Neural cell (in vitro differentiated cells): ENCODE measurements at regions not wholly inside any gene's neighbourhood (a gene's known extent, or its start where the extent isn't known, plus 50 kb on each side); places are given as distances from the start of the nearest gene placed in this dataset.

Source experiments
- EP300 ChIP-seq: fragments of 450-650 bp; conservative IDR thresholded peaks from 2 replicates; pipeline ENCODE4 v1.6.1; 2014; ENCODE audit warnings: antibody characterized with exemption, mild to moderate bottlenecking, moderate library complexity; ENCODE audit not compliant: poor library complexity, severe bottlenecking
- EZH2 ChIP-seq: fragments of 200-600, 300-800 bp; shearing (Covaris generic), sonication (generic); IDR thresholded peaks from 2 replicates; pipeline ENCODE4 v1.6.1; 2014; ENCODE audit warnings: antibody characterized with exemption, low read length, borderline replicate concordance, mild to moderate bottlenecking; ENCODE audit not compliant: insufficient read depth, poor library complexity, severe bottlenecking
- POLR2AphosphoS5 ChIP-seq: IDR thresholded peaks from 2 replicates; pipeline ENCODE4 v1.6.1; 2012
- RAD21 ChIP-seq: fragments of 450-650 bp; conservative IDR thresholded peaks from 2 replicates; pipeline ENCODE4 v1.6.1; 2014; ENCODE audit warnings: antibody characterized with exemption, mild to moderate bottlenecking, moderate library complexity
- TF ChIP-seq, protein P1 (sequence below): fragments of 450-650 bp; IDR thresholded peaks from 2 replicates; pipeline ENCODE4 v1.5.1; 2014; ENCODE audit warnings: antibody characterized with exemption, mild to moderate bottlenecking, moderate library complexity; ENCODE audit not compliant: poor library complexity, severe bottlenecking
- TF ChIP-seq, protein P2 (sequence below): IDR thresholded peaks from 2 replicates; pipeline ENCODE4 v1.6.1; 2012; ENCODE audit warnings: borderline replicate concordance

DNA sequence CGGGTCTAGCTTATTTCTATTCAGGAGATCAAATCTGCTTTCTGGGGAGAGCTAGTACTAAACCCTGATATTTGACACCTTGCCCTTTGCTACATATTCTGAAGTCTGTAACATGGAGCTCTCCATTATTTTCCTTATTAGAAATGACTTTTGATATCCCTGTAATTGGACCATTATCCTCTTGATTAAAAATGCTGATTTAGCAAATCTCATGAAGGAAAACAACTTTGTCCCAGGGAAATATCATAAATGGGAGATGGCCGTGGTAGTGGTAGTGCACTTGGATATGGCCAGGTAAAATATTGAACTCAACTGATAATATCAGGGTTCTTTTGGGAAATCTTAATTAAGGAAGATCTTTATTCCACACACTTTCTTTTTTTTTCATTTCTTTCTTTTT lies 326.5 kb downstream of the RPRM start:
- TF ChIP-seq EP300 (no peak), POLR2AphosphoS5 (no peak), RAD21 (no peak), EZH2 (no peak)
- TF ChIP-seq, protein P1, sequence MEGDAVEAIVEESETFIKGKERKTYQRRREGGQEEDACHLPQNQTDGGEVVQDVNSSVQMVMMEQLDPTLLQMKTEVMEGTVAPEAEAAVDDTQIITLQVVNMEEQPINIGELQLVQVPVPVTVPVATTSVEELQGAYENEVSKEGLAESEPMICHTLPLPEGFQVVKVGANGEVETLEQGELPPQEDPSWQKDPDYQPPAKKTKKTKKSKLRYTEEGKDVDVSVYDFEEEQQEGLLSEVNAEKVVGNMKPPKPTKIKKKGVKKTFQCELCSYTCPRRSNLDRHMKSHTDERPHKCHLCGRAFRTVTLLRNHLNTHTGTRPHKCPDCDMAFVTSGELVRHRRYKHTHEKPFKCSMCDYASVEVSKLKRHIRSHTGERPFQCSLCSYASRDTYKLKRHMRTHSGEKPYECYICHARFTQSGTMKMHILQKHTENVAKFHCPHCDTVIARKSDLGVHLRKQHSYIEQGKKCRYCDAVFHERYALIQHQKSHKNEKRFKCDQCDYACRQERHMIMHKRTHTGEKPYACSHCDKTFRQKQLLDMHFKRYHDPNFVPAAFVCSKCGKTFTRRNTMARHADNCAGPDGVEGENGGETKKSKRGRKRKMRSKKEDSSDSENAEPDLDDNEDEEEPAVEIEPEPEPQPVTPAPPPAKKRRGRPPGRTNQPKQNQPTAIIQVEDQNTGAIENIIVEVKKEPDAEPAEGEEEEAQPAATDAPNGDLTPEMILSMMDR = no peak
- TF ChIP-seq, protein P2, sequence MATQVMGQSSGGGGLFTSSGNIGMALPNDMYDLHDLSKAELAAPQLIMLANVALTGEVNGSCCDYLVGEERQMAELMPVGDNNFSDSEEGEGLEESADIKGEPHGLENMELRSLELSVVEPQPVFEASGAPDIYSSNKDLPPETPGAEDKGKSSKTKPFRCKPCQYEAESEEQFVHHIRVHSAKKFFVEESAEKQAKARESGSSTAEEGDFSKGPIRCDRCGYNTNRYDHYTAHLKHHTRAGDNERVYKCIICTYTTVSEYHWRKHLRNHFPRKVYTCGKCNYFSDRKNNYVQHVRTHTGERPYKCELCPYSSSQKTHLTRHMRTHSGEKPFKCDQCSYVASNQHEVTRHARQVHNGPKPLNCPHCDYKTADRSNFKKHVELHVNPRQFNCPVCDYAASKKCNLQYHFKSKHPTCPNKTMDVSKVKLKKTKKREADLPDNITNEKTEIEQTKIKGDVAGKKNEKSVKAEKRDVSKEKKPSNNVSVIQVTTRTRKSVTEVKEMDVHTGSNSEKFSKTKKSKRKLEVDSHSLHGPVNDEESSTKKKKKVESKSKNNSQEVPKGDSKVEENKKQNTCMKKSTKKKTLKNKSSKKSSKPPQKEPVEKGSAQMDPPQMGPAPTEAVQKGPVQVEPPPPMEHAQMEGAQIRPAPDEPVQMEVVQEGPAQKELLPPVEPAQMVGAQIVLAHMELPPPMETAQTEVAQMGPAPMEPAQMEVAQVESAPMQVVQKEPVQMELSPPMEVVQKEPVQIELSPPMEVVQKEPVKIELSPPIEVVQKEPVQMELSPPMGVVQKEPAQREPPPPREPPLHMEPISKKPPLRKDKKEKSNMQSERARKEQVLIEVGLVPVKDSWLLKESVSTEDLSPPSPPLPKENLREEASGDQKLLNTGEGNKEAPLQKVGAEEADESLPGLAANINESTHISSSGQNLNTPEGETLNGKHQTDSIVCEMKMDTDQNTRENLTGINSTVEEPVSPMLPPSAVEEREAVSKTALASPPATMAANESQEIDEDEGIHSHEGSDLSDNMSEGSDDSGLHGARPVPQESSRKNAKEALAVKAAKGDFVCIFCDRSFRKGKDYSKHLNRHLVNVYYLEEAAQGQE = no peak
